ENCODE measurements at regions not wholly inside any gene's neighbourhood (a gene's known extent, or its start where the extent isn't known, plus 50 kb on each side); places are given as distances from the start of the nearest gene placed in this dataset.
A peak's percentile ranks its signal among the peaks of the same experiment; 100 is the strongest.
"Not testable (repeated sequence)": the region's sequence is repeated elsewhere in the genome, so short reads cannot be mapped to it uniquely, and the experiment has no call there.

GRCh38 chr1:206362994-206363393, 107.3 kb upstream of the IKBKE start:
- DNase-seq (ENCODE audit: low read depth), result not testable (repeated sequence)

- DNase-seq (ENCODE audit: low read depth), result not testable (repeated sequence)
These were observed 105.0 kb upstream of the IKBKE start for GRCh38 chr1:206365271-206365670.

- not testable (repeated sequence) for DNase-seq (ENCODE audit: low read depth)
These were observed 104.1 kb upstream of the IKBKE start for GRCh38 chr1:206366131-206366530.

GRCh38 chr1:206366772-206367171, 103.5 kb upstream of the IKBKE start:
- not testable (repeated sequence) for DNase-seq (ENCODE audit: low read depth)

GRCh38 chr1:206367955-206368622, 102.2 kb upstream of the IKBKE start:
- not testable (repeated sequence) for DNase-seq (ENCODE audit: low read depth)

- not testable (repeated sequence) for DNase-seq (ENCODE audit: low read depth)
These were observed 95.6 kb upstream of the IKBKE start for GRCh38 chr1:206374725-206375124.

- DNase-seq (ENCODE audit: low read depth), result not testable (repeated sequence)
These were observed 94.7 kb upstream of the IKBKE start for GRCh38 chr1:206375552-206375951.

- not testable (repeated sequence) for DNase-seq (ENCODE audit: low read depth)
These were observed 91.8 kb upstream of the IKBKE start for GRCh38 chr1:206378506-206378905.

GRCh38 chr1:206379245-206379644, 91.0 kb upstream of the IKBKE start:
- DNase-seq (ENCODE audit: low read depth), result not testable (repeated sequence)

GRCh38 chr1:206380163-206380790, 90.0 kb upstream of the IKBKE start:
- peak; percentile 59 for DNase-seq (ENCODE audit: low read depth)

GRCh38 chr1:206380791-206381610, 89.3 kb upstream of the IKBKE start:
- DNase-seq (ENCODE audit: low read depth), result not testable (repeated sequence)

- DNase-seq (ENCODE audit: low read depth), result peak; percentile 63
These were observed 86.1 kb upstream of the IKBKE start for GRCh38 chr1:206384029-206384807.

- DNase-seq (ENCODE audit: low read depth), result not testable (repeated sequence)
These were observed 85.4 kb upstream of the IKBKE start for GRCh38 chr1:206384891-206385290.

GRCh38 chr1:206387631-206388030, 82.6 kb upstream of the IKBKE start:
- not testable (repeated sequence) for DNase-seq (ENCODE audit: low read depth)

- not testable (repeated sequence) for DNase-seq (ENCODE audit: low read depth)
These were observed 78.4 kb upstream of the IKBKE start for GRCh38 chr1:206391903-206392302.

- not testable (repeated sequence) for DNase-seq (ENCODE audit: low read depth)
These were observed 72.8 kb upstream of the IKBKE start for GRCh38 chr1:206397501-206397900.

GRCh38 chr1:206398261-206398660, 72.0 kb upstream of the IKBKE start:
- DNase-seq (ENCODE audit: low read depth), result not testable (repeated sequence)

GRCh38 chr1:206403612-206404307, 66.5 kb upstream of the IKBKE start:
- not testable (repeated sequence) for DNase-seq (ENCODE audit: low read depth)

- DNase-seq (ENCODE audit: low read depth), result not testable (repeated sequence)
These were observed 65.8 kb upstream of the IKBKE start for GRCh38 chr1:206404309-206405027.

- not testable (repeated sequence) for DNase-seq (ENCODE audit: low read depth)
These were observed 65.0 kb upstream of the IKBKE start for GRCh38 chr1:206405282-206405681.

Data from stromal cell of bone marrow (primary cell).